SKM-1 (cell line): ENCODE measurements at regions not wholly inside any gene's neighbourhood (a gene's known extent, or its start where the extent isn't known, plus 50 kb on each side); places are given as distances from the start of the nearest gene placed in this dataset.
"Not testable (repeated sequence)": the region's sequence is repeated elsewhere in the genome, so short reads cannot be mapped to it uniquely, and the experiment has no call there.

Source experiments
- DNase-seq: peaks from one replicate; lab custom pipeline; 2025; ENCODE audit not compliant: unreplicated experiment; lab: John Stamatoyannopoulos, UW

DNA sequence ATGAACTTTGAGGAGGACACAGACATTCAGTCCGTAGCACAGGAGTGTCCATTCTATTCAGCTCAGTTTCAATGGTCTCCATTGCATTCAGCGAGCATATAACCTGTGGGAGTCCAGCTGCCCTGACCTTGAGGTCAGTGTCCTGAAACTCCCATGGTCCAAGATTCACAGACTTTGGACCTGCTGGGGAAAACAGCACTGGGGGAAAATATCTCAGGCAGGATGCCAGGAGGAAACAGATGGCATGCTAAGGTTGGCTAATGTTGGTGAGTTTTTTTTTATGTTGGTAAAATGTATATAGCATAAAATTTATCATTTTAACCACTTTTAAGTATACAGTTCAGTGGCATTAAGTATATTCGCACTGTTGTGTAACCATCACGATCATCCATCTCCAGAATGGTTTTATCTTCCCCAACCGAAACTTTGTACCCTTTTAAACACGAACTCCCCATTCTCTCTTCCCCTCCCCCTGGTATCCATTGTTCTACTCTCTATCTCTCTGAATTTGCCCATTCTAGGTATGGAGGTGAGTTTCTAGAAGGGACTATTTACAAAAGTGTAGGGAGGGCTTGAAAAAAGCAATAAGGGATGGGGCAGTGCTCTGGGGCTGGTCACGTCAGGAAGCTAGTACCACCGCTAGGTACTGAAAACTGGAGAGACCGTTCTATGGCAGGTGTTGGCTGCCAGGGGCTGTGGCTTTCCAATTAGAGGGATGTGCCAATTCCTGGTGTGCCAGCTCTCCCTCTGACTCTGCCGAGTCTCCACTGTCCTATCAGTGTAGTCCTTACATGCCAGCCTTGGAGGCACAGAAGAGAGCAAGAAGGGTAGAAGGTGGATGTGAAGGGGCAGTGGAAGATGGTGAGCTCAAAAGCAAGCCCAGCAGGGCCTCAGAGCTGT lies 85.3 kb downstream of the FOXD2 start:
- no peak for DNase-seq

DNA sequence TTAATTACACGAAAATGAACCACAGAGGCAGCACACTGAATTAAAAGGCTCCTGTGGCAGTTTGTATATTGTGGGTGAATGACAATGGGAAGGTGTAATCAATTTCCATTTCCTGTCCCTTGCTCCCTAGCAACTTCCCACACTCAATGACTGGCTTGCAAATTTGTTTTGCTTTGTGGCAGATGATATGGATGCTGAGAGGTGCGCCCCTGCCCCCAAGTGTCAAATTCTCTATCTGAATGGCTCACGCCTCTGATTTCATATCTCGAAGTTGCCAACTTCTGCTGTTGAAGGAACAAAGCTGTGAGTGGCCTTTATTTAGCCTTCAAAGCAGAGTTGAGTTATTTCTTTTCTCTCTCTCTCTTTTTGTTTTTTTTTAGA lies 86.0 kb downstream of the FOXD2 start:
- no peak for DNase-seq

DNA sequence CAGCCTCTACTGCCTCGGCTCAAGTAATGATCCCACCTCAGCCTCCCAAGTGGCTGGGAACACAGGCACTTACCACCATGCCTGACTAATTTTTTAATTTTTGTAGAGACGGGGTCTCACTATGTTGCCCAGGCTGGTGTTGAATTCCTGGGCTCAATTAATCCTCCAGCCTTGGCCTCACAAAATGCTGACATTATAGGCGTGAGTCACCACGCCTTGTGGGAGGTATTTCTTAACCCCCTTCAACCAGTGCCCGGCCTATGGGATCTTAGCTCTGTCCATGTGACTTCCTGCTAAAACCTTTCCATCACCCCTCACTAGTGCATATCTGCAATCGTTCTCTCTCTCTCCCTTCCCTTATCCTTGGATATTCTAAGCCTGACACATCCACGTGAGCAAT lies 86.4 kb downstream of the FOXD2 start:
- DNase-seq = no peak

DNA sequence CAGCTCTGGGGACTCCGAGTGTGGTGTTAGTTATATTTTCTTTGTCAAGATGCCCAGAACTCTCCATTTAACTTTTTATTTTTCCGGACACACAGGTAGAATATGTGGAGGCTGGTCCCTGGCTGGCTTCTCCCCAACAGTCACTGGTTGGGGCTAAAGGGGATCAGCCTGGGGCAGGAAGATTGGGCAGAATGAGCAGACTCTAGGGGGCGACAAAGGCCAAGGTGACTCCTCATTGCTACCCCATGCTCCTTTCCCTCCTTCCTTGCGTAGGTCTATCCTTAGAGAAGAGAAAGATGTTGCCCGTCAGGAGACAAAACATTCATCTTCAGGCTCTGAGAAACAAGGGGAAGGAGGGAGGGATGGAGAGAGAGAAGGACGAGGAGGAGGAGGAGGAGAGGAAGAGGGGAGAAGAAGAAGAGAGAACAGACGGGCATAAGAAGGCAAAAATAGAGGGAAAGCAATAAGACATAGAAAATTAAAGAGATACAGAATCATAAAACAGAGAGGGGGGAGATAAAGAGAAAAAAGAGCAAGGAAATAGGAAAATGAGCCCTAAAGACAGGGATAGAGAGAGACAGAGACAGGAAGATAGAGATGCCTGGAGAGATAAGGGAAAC lies 89.9 kb downstream of the FOXD2 start:
- no peak for DNase-seq

DNA sequence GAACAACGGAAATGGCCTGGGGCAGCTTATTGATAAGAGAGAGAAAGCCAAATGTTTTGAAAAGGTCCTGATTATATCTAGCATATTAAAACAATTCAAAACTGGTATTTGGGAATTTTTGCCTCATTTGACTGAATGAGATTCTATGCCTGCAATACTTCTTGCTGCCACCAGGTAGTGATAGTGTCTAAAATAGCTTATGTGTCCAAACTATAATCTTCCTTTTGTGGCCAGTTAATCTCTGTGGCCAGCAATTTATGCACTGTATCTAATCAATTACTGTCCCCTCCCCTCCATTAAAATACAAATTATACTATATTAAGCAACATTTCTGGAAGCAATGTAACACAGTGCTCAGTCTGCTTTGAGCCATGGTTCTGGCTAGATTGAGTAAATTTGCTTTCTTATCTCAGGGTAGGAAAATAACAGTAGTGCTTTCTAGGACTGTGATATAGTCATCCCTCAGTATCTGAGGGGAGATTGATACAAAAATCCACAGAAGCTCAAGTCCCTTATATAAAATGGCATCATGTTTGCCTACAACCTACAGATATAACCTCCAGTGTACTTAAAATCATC lies 91.8 kb downstream of the FOXD2 start:
- DNase-seq = no peak

DNA sequence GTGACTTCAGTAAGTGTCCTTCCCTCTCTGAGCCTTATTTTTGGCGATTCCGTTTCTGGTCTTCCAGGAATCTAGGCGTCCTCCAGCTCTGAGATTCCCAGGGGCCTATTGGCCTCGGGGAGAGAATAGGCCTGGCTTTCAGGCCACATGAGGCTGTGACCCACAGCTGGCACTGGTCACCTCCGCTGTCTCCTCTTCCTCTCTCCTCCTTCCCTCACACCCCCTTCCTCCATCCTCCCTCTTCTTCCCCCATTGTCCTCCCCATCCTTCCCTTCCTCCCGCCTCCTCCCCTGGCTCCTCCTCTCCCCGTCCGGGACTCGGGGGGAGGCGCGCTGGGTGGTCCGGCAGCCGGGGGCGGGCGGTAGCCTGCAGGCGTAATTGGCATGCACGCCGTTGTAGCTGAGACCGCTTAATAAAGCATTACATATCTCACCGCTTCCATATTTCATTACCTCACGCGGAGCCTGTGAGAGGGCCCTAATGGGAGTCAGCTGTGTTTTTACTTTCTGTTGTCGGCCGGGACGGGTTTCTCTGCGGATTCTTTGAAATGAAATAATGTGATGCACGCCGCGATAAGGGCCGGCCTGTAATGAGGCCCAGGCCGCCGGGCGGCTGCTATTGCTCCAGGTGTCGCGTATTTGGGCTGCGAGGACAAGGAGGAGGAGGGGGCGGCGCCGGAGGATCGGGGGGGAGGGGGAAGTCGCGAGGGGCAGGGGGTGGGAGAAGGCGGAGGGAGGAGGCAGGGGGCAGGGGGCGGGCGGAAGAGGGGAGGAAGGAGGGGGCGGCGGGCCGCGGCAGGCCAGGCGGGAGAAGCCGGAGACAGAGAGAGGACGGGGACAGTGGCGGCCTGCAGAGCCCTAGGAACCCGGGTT lies 95.3 kb downstream of the FOXD2 start:
- DNase-seq = no peak

DNA sequence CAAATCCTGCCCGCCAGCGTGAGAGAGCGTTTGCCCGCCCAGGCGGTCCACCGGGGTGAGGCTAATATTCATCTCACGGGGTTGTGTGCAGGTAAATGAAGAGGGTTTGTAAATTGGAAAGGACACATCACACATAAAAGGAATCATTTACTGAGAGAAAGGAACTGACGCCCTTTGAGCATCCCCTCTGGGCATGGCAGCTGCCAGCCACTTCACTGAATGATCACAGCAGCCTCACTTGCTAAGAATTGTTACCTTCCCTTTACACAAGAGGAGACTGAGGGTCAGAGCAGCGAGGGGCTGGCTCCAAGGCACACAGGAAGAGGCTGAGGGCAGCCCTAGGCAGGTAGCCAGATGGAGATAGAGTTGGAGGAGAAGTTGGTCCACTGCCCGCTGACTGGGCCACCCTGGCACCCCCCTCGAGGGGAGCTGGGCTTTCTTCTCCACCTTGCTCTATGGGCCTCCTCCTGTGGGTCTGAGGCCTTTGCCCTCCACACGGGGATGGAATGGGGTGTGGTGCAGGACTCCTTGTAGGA lies 96.0 kb downstream of the FOXD2 start:
- no peak for DNase-seq

DNA sequence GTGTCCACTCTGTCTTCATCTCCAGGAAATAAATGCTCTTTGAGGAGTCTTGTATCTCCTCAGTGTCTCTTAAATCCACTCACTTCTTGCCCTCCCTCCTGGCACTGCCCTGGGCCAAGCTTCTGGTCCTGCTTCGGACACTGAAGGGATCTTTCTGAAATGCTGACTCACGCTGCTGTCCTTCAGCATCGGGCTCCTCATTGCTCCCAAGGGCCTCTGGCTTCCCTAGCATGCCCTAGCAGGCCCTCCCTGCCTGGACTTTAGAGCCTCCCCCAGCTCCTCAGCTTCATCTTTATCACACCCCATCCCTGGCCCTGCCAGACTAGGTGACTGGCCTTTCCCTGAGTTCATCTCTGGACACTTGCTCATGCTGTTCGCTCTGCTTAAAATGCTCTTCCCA lies 96.6 kb downstream of the FOXD2 start:
- no peak for DNase-seq

DNA sequence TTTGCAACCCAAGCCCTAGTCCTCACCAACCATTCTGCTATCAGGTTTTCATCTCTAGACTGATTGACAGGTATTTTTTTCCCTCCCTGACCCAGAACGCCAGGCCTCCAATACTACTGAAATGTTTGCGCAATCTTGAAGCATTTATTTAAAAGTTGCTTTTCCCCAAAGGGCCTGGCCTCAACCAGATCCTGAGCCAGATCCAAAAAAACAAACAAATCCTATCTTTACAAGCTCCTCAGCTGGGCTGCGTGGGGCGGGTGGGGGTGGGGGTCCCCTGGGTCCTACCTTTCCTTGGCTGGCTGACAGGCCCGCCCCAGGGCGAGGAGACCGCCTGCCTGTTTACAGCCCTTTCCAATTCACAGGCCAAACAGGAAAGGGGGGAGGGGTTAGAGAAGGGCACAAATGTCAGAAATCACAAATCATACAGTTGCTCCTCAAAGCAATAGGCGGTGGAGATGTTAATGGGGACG lies 98.8 kb downstream of the FOXD2 start:
- DNase-seq = no peak

DNA sequence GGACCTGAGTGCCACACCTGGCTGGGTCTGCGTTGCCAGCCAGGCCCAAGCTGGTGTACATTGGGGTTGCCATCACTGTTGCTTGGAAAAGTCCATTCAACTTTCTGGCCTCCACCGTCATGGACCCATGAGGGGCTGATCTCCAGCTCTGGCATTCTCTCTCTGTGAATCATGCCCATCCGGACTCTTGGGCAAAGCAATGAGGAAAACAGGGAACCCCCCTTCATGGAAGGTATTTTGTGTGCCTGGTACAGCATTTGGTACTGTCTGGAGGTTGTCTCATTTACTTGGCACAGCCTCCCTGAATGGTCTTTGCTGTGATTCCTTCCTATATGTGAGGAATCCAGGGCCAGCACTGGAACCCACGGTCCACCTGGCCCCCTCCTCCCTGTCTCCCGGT lies 99.4 kb downstream of the FOXD2 start:
- DNase-seq = no peak

DNA sequence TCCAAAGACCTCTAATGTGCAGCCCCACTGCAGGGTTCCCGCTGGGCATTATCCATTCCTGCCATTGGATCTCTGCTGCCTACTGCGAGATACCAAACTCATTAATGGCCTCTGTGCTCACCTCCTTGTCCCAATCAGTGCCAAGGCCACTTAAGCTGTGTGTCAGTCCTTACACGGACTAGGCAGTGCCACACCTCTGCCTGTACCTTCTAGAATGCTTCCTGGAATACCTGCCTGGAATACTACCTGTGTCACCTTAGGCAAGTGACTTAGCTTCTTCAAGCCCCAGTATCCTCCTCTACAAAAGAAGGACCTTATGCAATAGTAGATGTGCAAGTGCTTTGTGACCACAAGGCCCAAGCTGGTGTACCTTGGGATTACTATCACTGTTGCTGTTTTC lies 100.1 kb downstream of the FOXD2 start:
- DNase-seq = no peak

DNA sequence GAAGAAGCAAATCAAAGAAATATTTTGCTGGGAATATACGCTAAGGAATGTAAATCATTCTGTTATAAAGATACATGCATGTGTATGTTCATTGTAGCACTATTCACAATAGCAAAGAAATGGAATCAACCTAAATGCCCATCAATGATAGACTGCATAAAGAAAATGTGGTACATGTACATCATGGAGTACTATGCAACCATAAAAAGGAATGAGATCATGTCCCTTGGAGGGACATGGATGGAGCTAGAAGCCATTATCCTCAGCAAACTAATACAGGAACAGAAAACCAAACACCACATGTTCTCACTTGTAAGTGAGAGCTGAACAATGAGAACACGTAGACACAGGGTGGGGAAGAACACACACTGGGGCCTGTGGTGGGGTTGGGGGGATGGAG lies 100.7 kb downstream of the FOXD2 start:
- not testable (repeated sequence) for DNase-seq

DNA sequence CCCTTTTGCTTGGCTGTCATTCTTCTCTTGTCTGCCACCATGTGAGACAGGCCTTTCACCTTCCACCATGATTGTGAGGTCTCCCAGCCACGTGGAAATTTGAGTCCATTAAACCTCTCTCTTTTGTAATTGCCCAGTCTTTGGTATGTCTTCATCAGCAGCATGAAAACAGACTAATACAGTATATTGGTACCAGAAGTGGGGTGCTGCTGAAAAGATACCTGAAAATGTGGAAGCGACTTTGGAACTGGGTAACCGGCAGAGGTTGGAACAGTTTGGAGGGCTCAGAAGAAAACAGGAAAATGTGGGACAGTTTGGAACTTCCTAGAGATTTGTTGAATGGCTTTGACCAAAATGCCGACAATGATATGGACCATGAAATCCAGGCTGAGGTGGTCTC lies 103.9 kb downstream of the FOXD2 start:
- DNase-seq = not testable (repeated sequence)

DNA sequence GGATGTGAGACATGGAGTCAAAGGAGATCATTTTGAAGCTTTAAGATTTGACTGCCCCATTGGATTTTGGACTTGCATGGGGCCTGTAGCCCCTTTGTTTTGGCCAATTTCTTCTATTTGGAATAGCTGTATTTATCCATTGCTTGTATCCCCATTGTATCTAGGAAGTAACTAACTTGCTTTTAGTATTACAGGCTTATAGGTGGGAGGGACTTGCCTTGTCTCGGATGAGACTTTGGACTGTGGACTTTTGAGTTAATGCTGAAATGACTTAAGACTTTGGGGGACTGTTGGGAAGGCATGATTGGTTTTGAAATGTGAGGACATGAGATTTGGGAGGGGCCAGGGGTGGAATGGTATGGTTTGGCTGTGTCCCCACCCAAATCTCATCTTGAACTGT lies 105.2 kb downstream of the FOXD2 start:
- not testable (repeated sequence) for DNase-seq

DNA sequence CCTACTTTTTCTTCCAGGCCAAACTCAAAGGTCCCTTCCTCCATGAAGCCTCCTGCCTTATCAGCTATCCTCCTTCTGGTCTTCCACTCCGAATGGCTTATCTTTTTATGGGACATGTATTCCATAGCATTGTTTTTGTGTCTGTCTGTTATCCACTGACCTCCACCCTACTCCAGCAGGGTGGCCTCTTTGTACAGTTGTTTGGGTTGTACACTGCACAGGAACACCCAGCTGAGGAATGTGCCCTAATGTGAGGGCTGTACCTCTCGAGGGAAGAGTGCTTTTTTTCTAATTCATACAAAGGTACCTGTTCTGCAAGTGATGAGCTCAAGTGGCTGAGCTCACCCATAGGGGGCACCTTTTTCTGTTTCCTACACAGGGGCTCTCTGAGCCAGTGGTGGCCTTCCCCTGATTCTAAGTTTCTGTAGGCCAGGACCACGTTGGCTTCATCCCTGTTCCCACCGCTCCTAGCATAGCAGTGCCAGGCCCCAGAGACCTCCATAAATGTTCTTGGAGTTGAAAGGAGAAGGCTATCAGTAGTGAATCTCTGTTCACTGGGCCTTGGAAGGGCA lies 108.2 kb downstream of the FOXD2 start:
- DNase-seq = no peak

DNA sequence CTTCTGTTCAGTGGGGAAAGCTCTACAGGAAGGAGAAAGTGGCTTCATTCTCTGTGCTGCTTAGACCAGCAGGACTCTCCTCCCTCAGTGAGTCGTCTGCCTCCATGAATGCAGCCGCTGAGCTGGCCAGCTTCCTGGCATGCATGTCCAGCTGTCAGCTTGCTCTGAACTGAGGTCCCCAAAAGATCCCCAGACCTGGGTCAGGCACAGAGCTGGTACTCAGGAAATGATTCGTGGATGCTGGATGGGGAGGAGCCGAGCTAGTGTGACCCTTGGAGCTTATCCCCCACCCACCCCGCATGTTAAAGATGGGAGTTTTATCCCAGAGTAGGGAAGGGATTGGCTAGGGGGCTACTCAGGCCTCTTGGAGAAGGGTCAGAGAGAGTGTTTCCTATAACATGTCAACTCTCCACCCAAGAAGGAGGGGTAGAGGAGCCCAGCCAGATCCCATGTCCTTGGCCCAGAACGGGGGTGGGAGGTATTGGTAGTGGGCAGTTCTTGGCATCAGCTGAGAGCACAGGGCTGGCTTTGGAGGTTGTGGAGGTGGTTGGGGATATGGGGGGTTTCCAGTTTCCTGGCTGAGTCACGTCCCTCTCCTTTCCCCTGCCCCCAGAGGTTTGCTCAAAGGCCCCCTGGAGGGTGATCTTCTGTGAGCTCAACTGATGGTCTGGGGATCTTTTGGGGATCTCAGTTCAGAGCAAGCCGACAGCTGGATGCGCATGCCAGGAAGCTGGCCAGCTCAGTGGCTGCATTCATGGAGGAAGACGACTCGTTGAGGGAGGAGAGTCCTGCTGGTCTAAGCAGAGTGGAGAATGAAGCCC lies 110.1 kb downstream of the FOXD2 start:
- DNase-seq = no peak

DNA sequence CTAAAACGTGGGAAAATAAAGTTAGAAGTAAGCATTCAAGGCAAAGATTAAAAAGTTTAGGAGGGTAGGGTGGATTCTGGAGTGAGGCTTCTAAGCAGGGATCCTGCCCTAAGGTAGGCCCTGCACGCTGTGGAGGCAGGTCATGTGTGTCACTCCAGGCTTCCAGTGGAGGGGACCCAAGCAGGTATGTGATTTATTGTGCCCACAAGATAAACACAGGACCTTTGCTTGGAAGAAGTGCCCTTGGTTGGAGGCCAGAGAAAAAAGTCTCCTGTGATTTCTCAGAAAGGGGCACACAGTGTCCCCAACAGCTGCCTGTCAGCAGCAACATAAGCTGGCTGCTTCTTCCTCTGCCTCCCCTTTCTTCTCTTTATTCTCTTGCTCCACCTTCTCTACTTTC lies 110.8 kb downstream of the FOXD2 start:
- no peak for DNase-seq

DNA sequence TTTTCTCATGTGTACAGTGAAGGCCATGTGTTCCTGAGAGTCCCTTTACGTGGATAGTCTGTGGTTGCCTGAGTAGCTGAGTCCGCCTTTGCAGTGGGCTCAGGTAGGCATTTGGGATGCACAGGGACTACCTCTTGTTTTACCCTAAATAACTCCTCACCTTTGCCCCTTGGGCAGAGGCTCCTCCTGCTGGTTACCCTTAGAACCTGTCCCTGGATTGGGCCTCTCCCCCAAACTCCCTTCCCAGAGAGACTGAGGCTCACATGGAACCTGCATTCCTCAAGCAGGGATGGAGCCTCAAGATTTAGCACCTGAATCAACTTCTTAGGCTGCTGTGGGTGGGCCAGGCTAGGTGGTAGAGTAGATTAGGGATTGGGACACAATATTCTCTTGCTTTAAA lies 111.7 kb downstream of the FOXD2 start:
- DNase-seq = no peak

DNA sequence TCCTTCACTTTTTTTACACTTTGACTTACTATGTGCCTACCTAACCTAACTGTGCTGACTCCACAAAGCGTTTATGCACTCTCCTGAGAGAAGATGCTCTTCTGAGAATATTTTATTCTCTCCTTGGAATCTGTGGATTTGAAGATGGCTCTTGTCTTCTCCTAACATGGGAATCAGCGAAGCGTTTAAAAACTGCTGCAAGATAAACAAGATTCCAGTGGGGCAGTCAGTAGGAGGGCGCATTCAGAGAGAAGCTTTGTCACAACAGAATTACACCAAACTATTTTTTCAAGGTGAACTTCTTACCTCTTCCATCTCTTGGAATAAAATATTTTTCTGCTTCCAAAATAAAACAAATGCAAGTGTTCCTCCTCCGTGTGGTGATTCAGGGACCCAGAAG lies 113.1 kb downstream of the FOXD2 start:
- DNase-seq = no peak
